ENCODE measurements at regions not wholly inside any gene's neighbourhood (a gene's known extent, or its start where the extent isn't known, plus 50 kb on each side); places are given as distances from the start of the nearest gene placed in this dataset.

GRCh38 chr1:229130028-229130668 lies 140.8 kb upstream of the RAB4A start (continued):
- TF ChIP-seq UBTF (CRISPR knock-in tag; IDR thresholded peaks at IDR 0.05) (peak; percentile 52; the same call in 1 of the 2 replicates), TBP (CRISPR knock-in tag; IDR thresholded peaks at IDR 0.05) (no peak), KDM1A (CRISPR knock-in tag; IDR thresholded peaks at IDR 0.05) (peak; percentile 75; the same call in 1 of the 2 replicates), KLF16 (CRISPR knock-in tag; IDR thresholded peaks at IDR 0.05) (peak in 1 of 2 experiments; percentile 72; a peak in 1 of 4 replicates), ZNF160 (CRISPR knock-in tag; IDR thresholded peaks at IDR 0.05) (peak; percentile 40; the same call in 1 of the 2 replicates), DNMT3B (CRISPR knock-in tag; conservative IDR thresholded peaks at IDR 0.05) (no peak), FOXO1 (CRISPR knock-in tag; IDR thresholded peaks at IDR 0.05) (peak; percentile 86), MIXL1 (CRISPR knock-in tag; IDR thresholded peaks at IDR 0.05) (peak; percentile 36; the same call in 1 of the 2 replicates), ZBTB4 (CRISPR knock-in tag; IDR thresholded peaks at IDR 0.05; ENCODE audit: borderline replicate concordance) (peak; percentile 99), ZNF3 (CRISPR knock-in tag; IDR thresholded peaks at IDR 0.05) (0 out of 2 replicates have a peak, but pooled peaks have one; percentile 27), ETV5 (CRISPR knock-in tag; IDR thresholded peaks at IDR 0.05; ENCODE audit: borderline replicate concordance) (peak; percentile 80), NFRKB (IDR thresholded peaks at IDR 0.05) (no peak), ZFP36L1 (CRISPR knock-in tag; IDR thresholded peaks at IDR 0.05) (peak; percentile 45; the same call in 1 of the 2 replicates), DPF2 (CRISPR knock-in tag; IDR thresholded peaks at IDR 0.05; ENCODE audit: borderline replicate concordance, low read depth) (peak; percentile 69; the same call in 1 of the 2 replicates), CCDC6 (CRISPR knock-in tag; IDR thresholded peaks at IDR 0.05) (peak; percentile 79), ERF (CRISPR knock-in tag; IDR thresholded peaks at IDR 0.05) (peak; percentile 30; the same call in 1 of the 2 replicates), SIX1 (CRISPR knock-in tag; IDR thresholded peaks at IDR 0.05; ENCODE audit: borderline replicate concordance) (no peak; the same call in 1 of the 2 replicates), MAFF (IDR thresholded peaks at IDR 0.05; ENCODE audit: low read depth, low read length) (no peak), YEATS2 (CRISPR knock-in tag; IDR thresholded peaks at IDR 0.05; ENCODE audit: borderline replicate concordance) (0 out of 2 replicates have a peak, but pooled peaks have one; percentile 19), RBM22 (optimal IDR thresholded peaks at IDR 0.05; ENCODE audit: low read length) (peak; percentile 30), ATF7 (IDR thresholded peaks at IDR 0.05) (no peak), ATF7 (CRISPR knock-in tag; IDR thresholded peaks at IDR 0.05) (peak; percentile 65), MAX (IDR thresholded peaks at IDR 0.05) (peak; percentile 90), ZNF720 (CRISPR knock-in tag; IDR thresholded peaks at IDR 0.05) (no peak), STAG1 (CRISPR knock-in tag; IDR thresholded peaks at IDR 0.05) (peak; percentile 21; the same call in 1 of the 2 replicates), RARA (CRISPR knock-in tag; IDR thresholded peaks at IDR 0.05) (peak; percentile 90), NFATC3 (CRISPR knock-in tag; IDR thresholded peaks at IDR 0.05) (no peak), ZBTB8A (CRISPR knock-in tag; IDR thresholded peaks at IDR 0.05; ENCODE audit: borderline replicate concordance, low read depth) (0 out of 2 replicates have a peak, but pooled peaks have one; percentile 35)

Measured in HepG2 (cell line).